Activated naive CD8-positive, alpha-beta T cell treated with anti-CD3 and anti-CD28 coated beads for 36 hours (primary cell): ENCODE measurements at regions not wholly inside any gene's neighbourhood (a gene's known extent, or its start where the extent isn't known, plus 50 kb on each side); places are given as distances from the start of the nearest gene placed in this dataset.

Experiments
- DNase-seq: peaks from one replicate; pipeline ENCODE4 v3.0.0; 2021
- H3K27ac Mint-ChIP-seq: one replicate; pipeline ENCODE4 v1.8.0; 2022; ENCODE audit warnings: mild to moderate bottlenecking, moderate library complexity, mixed read lengths
- H3K27me3 Mint-ChIP-seq: one replicate; pipeline ENCODE4 v1.8.0; 2022; ENCODE audit warnings: mild to moderate bottlenecking, mixed read lengths
- H3K36me3 Mint-ChIP-seq: one replicate; pipeline ENCODE4 v1.8.0; 2021; ENCODE audit warnings: mild to moderate bottlenecking, mixed read lengths
- H3K4me1 Mint-ChIP-seq: one replicate; pipeline ENCODE4 v1.8.0; 2021; ENCODE audit warnings: mixed read lengths
- H3K4me3 Mint-ChIP-seq: one replicate; pipeline ENCODE4 v1.8.0; 2022; ENCODE audit warnings: mild to moderate bottlenecking, moderate library complexity, mixed read lengths
- H3K9me3 Mint-ChIP-seq: one replicate; pipeline ENCODE4 v1.8.0; 2022; ENCODE audit warnings: mixed read lengths

GRCh38 chr6:33936886-33937285 is 133.1 kb upstream of the MLN start:
- no peaks in the 10 kb centered on the region for H3K9me3 Mint-ChIP-seq
- H3K4me1 Mint-ChIP-seq: peaks cover 5% of the 10 kb centered on the region
- H3K27ac Mint-ChIP-seq: no peak overlapping the region
- H3K4me3 Mint-ChIP-seq: no peak overlapping the region
- no peaks in the 10 kb centered on the region for H3K27me3 Mint-ChIP-seq
- no peak for DNase-seq
- no peaks in the 10 kb centered on the region for H3K36me3 Mint-ChIP-seq

- Mint-ChIP-seq H3K4me3 (no peak overlapping the region), H3K27me3 (no peaks in the 10 kb centered on the region), H3K36me3 (no peaks in the 10 kb centered on the region), H3K4me1 (peaks cover 5% of the 10 kb centered on the region), H3K27ac (no peak overlapping the region), H3K9me3 (no peaks in the 10 kb centered on the region)
- no peak for DNase-seq
These were observed 131.8 kb upstream of the MLN start for GRCh38 chr6:33935439-33936080.

- Mint-ChIP-seq H3K4me1 (peaks cover 5% of the 10 kb centered on the region), H3K36me3 (no peaks in the 10 kb centered on the region), H3K9me3 (no peaks in the 10 kb centered on the region), H3K4me3 (no peak overlapping the region), H3K27ac (no peak overlapping the region), H3K27me3 (no peaks in the 10 kb centered on the region)
- no peak for DNase-seq
These were observed 131.0 kb upstream of the MLN start for GRCh38 chr6:33934731-33935270.

- no peak overlapping the region for H3K4me3 Mint-ChIP-seq
- peaks cover 5% of the 10 kb centered on the region for H3K4me1 Mint-ChIP-seq
- no peak overlapping the region for H3K27ac Mint-ChIP-seq
- H3K9me3 Mint-ChIP-seq: no peaks in the 10 kb centered on the region
- no peaks in the 10 kb centered on the region for H3K36me3 Mint-ChIP-seq
- no peak for DNase-seq
- no peaks in the 10 kb centered on the region for H3K27me3 Mint-ChIP-seq
These were observed 129.3 kb upstream of the MLN start for GRCh38 chr6:33933101-33933500.

GRCh38 chr6:33931799-33932198 is 128.0 kb upstream of the MLN start:
- Mint-ChIP-seq H3K4me3 (no peak overlapping the region), H3K4me1 (peaks cover 5% of the 10 kb centered on the region), H3K27me3 (no peaks in the 10 kb centered on the region), H3K36me3 (no peaks in the 10 kb centered on the region), H3K9me3 (no peaks in the 10 kb centered on the region), H3K27ac (no peak overlapping the region)
- DNase-seq: no peak

GRCh38 chr6:33929575-33930288 is 125.9 kb upstream of the MLN start:
- H3K36me3 Mint-ChIP-seq: no peaks in the 10 kb centered on the region
- H3K27me3 Mint-ChIP-seq: no peaks in the 10 kb centered on the region
- DNase-seq: no peak
- H3K9me3 Mint-ChIP-seq: no peaks in the 10 kb centered on the region
- no peak overlapping the region for H3K27ac Mint-ChIP-seq
- no peak overlapping the region for H3K4me3 Mint-ChIP-seq
- H3K4me1 Mint-ChIP-seq: no peaks in the 10 kb centered on the region

GRCh38 chr6:33927616-33928015 is 123.8 kb upstream of the MLN start:
- Mint-ChIP-seq H3K4me3 (no peak overlapping the region), H3K27ac (no peak overlapping the region), H3K27me3 (no peaks in the 10 kb centered on the region), H3K9me3 (no peaks in the 10 kb centered on the region), H3K4me1 (peaks cover 4% of the 10 kb centered on the region), H3K36me3 (no peaks in the 10 kb centered on the region)
- no peak for DNase-seq

GRCh38 chr6:33927112-33927511 is 123.3 kb upstream of the MLN start:
- Mint-ChIP-seq H3K27ac (no peak overlapping the region), H3K36me3 (no peaks in the 10 kb centered on the region), H3K27me3 (no peaks in the 10 kb centered on the region)

GRCh38 chr6:33926451-33926850 is 122.6 kb upstream of the MLN start:
- no peak overlapping the region for H3K27ac Mint-ChIP-seq
- H3K4me1 Mint-ChIP-seq: peaks cover 4% of the 10 kb centered on the region
- no peak overlapping the region for H3K4me3 Mint-ChIP-seq
- H3K9me3 Mint-ChIP-seq: no peaks in the 10 kb centered on the region
- no peaks in the 10 kb centered on the region for H3K27me3 Mint-ChIP-seq
- DNase-seq: no peak
- H3K36me3 Mint-ChIP-seq: no peaks in the 10 kb centered on the region

More at GRCh38 chr6:33927112-33927511, 123.3 kb upstream of the MLN start:
- Mint-ChIP-seq H3K4me3 (no peak overlapping the region), H3K9me3 (no peaks in the 10 kb centered on the region), H3K4me1 (peaks cover 4% of the 10 kb centered on the region)
- DNase-seq: no peak

GRCh38 chr6:33925936-33926335 is 122.1 kb upstream of the MLN start:
- Mint-ChIP-seq H3K27me3 (no peaks in the 10 kb centered on the region), H3K9me3 (no peaks in the 10 kb centered on the region)
- no peak for DNase-seq

GRCh38 chr6:33925210-33925609 is 121.4 kb upstream of the MLN start:
- Mint-ChIP-seq H3K4me1 (peaks cover 4% of the 10 kb centered on the region), H3K27me3 (no peaks in the 10 kb centered on the region), H3K36me3 (no peaks in the 10 kb centered on the region), H3K9me3 (no peaks in the 10 kb centered on the region), H3K27ac (no peak overlapping the region), H3K4me3 (no peak overlapping the region)
- DNase-seq: no peak

More at GRCh38 chr6:33925936-33926335, 122.1 kb upstream of the MLN start:
- peaks cover 4% of the 10 kb centered on the region for H3K4me1 Mint-ChIP-seq
- H3K4me3 Mint-ChIP-seq: no peak overlapping the region
- H3K27ac Mint-ChIP-seq: no peak overlapping the region
- H3K36me3 Mint-ChIP-seq: no peaks in the 10 kb centered on the region

- H3K9me3 Mint-ChIP-seq: no peaks in the 10 kb centered on the region
- no peaks in the 10 kb centered on the region for H3K27me3 Mint-ChIP-seq
- no peaks in the 10 kb centered on the region for H3K36me3 Mint-ChIP-seq
- H3K4me3 Mint-ChIP-seq: no peak overlapping the region
- no peak overlapping the region for H3K27ac Mint-ChIP-seq
- no peak for DNase-seq
- peaks cover 4% of the 10 kb centered on the region for H3K4me1 Mint-ChIP-seq
These were observed 120.9 kb upstream of the MLN start for GRCh38 chr6:33924681-33925080.

GRCh38 chr6:33923857-33924514 is 120.2 kb upstream of the MLN start:
- Mint-ChIP-seq H3K4me3 (no peak overlapping the region), H3K27me3 (no peaks in the 10 kb centered on the region), H3K27ac (no peak overlapping the region), H3K4me1 (peaks cover 4% of the 10 kb centered on the region), H3K9me3 (no peaks in the 10 kb centered on the region), H3K36me3 (no peaks in the 10 kb centered on the region)
- DNase-seq: no peak

GRCh38 chr6:33921745-33922144 is 117.9 kb upstream of the MLN start:
- no peak overlapping the region for H3K27ac Mint-ChIP-seq
- DNase-seq: no peak
- H3K4me1 Mint-ChIP-seq: peaks cover 4% of the 10 kb centered on the region
- H3K9me3 Mint-ChIP-seq: no peaks in the 10 kb centered on the region
- no peaks in the 10 kb centered on the region for H3K27me3 Mint-ChIP-seq
- H3K36me3 Mint-ChIP-seq: no peaks in the 10 kb centered on the region
- H3K4me3 Mint-ChIP-seq: no peak overlapping the region

- H3K27me3 Mint-ChIP-seq: no peaks in the 10 kb centered on the region
- H3K4me1 Mint-ChIP-seq: peaks cover 19% of the 10 kb centered on the region
- no peak for DNase-seq
- no peaks in the 10 kb centered on the region for H3K36me3 Mint-ChIP-seq
- no peak overlapping the region for H3K4me3 Mint-ChIP-seq
- H3K27ac Mint-ChIP-seq: no peak overlapping the region
- H3K9me3 Mint-ChIP-seq: no peaks in the 10 kb centered on the region
These were observed 114.4 kb upstream of the MLN start for GRCh38 chr6:33918175-33918695.
